BLaER1 (cell line): ENCODE measurements at regions not wholly inside any gene's neighbourhood (a gene's known extent, or its start where the extent isn't known, plus 50 kb on each side); places are given as distances from the start of the nearest gene placed in this dataset.

ENCODE experiments used
- H3K27ac ChIP-seq: shearing (Covaris generic); formaldehyde crosslinking; 2 replicates; pipeline ENCODE4 v1.8.1; 2022
- H3K27me3 ChIP-seq: shearing (Covaris generic); formaldehyde crosslinking; 2 replicates; pipeline ENCODE4 v1.8.1; 2022
- H3K36me3 ChIP-seq: shearing (Covaris generic); formaldehyde crosslinking; 2 replicates; pipeline ENCODE4 v1.8.1; 2022
- H3K4me1 ChIP-seq: shearing (Covaris generic); formaldehyde crosslinking; 2 replicates; pipeline ENCODE4 v1.8.1; 2022
- H3K4me2 ChIP-seq: shearing (Covaris generic); formaldehyde crosslinking; 2 replicates; pipeline ENCODE4 v1.8.1; 2022
- H3K4me3 ChIP-seq: shearing (Covaris generic); formaldehyde crosslinking; 2 replicates; pipeline ENCODE4 v1.8.1; 2022
- H3K9ac ChIP-seq: shearing (Covaris generic); formaldehyde crosslinking; 2 replicates; pipeline ENCODE4 v1.8.1; 2022
- H3K9me3 ChIP-seq: shearing (Covaris generic); formaldehyde crosslinking; 2 replicates; pipeline ENCODE4 v1.8.1; 2022
- H4K20me1 ChIP-seq: shearing (Covaris generic); formaldehyde crosslinking; 2 replicates; pipeline ENCODE4 v1.8.1; 2022
- Cebpa-rat ChIP-seq: shearing (Covaris generic); IDR thresholded peaks from 2 replicates; pipeline ENCODE4 v1.8.1; 2022

DNA sequence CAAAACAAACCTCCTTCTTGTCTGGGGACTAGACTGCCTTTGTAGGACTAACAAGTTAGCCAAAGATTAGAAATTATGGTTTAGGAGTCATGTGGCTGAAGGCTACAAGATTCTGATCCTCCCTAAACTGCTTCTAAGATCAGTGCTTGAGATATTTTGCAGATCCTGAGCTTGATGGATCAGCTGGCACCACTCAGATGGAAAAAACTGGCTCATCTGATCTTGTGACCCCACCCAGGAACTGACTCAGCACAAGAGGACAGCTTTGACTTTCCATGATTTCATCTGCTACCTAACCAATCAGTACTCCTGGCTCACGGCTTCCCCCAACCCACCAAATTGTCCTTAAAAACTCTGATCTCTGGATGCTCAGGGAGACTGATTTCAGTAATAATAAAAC lies 271.5 kb upstream of the TAC1 start:
- H3K4me1 ChIP-seq, result no peaks in the 10 kb centered on the region
- TF ChIP-seq Cebpa-rat, result no peak
- no peaks in the 10 kb centered on the region for H3K36me3 ChIP-seq
- no peak overlapping the region for H3K4me2 ChIP-seq
- H3K4me3 ChIP-seq, result no peak overlapping the region
- H3K9ac ChIP-seq, result no peak overlapping the region
- peaks cover 8% of the 10 kb centered on the region; the same call in 1 of the 2 replicates for H3K9me3 ChIP-seq
- H4K20me1 ChIP-seq, result no peaks in the 10 kb centered on the region
- H3K27ac ChIP-seq, result no peak overlapping the region
- no peaks in the 10 kb centered on the region for H3K27me3 ChIP-seq

DNA sequence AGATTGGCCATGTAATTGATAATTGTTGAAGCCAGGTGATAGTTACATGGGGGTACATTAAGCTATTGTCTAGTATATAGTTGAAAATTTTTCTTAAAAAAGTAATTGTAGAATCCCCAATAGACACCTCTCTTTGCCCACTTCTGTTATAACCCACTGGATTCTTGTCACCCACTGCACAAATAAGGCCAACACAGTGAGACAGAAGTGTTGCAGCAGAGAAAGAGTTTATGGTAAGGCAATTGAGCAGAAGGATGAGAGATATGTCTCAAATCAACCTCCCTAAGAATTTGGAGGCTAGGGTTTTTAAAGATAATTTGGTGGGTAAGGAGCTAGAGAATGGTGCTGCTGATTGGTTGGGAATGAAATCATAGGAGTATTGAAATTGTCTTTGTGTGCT lies 270.3 kb upstream of the TAC1 start:
- no peak for TF ChIP-seq Cebpa-rat
- H3K4me2 ChIP-seq, result no peak overlapping the region

DNA sequence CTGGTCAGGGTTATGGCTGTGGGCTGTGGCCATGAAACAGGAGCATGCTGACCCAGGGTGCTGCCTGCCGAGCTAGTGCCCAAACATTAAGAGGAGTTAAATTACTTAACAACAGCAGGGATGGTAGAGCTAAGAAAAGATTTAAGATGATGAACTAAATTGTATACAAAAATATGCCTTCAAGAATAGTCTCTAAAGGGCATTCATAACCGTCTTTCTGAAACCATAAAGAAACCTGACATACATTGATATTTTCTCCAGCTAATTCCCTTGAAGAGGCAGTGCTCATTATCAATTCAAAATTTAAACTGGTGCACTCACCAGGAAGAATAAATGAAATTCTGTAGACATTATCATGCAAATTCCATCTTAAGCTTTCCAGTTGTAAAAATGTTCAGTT lies 265.8 kb upstream of the TAC1 start:
- Histone ChIP-seq H3K4me2 (no peak overlapping the region), H3K27me3 (no peaks in the 10 kb centered on the region), H3K36me3 (no peaks in the 10 kb centered on the region), H3K27ac (no peak overlapping the region), H3K4me1 (no peaks in the 10 kb centered on the region), H3K9me3 (peaks cover 8% of the 10 kb centered on the region; the same call in 1 of the 2 replicates), H3K4me3 (no peak overlapping the region), H4K20me1 (no peaks in the 10 kb centered on the region), H3K9ac (no peak overlapping the region)
- TF ChIP-seq Cebpa-rat, result no peak

More for the DNA sequence above, 270.3 kb upstream of the TAC1 start:
- no peaks in the 10 kb centered on the region for H3K4me1 ChIP-seq
- no peak overlapping the region for H3K4me3 ChIP-seq
- no peaks in the 10 kb centered on the region for H3K27me3 ChIP-seq
- H3K9ac ChIP-seq, result no peak overlapping the region
- no peaks in the 10 kb centered on the region for H4K20me1 ChIP-seq
- no peak overlapping the region for H3K27ac ChIP-seq
- H3K9me3 ChIP-seq, result peaks cover 8% of the 10 kb centered on the region; the same call in 1 of the 2 replicates
- H3K36me3 ChIP-seq, result no peaks in the 10 kb centered on the region

DNA sequence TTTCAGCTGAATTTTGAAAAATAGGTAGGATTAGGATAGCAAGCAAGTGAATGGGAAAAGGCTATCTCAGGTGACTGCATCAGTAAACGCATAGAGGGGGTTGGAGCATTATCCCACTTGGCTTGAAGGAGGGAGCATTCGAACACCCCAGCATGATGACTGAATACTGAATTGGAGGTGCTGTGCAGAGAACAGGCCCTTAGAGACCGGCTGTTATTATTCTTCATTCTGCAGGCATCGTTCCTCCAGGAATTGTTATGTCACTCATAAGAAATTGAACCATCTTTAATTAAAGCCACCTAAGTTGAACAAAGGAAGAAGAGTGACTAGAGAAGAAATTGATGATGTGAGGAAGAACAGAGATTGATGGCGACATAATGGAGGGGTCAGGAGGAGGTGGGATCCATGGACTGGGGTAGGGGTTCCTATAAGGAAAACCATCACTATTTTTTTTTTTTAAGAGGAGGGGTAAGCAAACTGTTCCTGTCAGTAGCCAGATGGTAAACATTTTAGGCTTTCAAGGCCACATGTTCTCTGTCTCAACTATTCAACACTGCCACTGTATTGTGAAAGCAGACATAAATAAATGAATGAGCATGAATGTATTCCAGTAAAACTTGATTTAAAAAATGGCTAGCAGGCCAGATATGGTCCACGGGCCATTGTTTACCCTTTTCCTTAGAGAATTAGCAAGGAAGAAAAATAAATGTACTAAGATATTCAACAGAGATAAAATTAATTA lies 264.7 kb upstream of the TAC1 start:
- H3K9me3 ChIP-seq, result no peaks in the 10 kb centered on the region
- no peaks in the 10 kb centered on the region for H3K36me3 ChIP-seq
- no peaks in the 10 kb centered on the region for H3K4me1 ChIP-seq
- no peak overlapping the region for H3K27ac ChIP-seq
- H3K4me3 ChIP-seq, result no peak overlapping the region
- H3K9ac ChIP-seq, result no peak overlapping the region
- no peaks in the 10 kb centered on the region for H3K27me3 ChIP-seq
- no peaks in the 10 kb centered on the region for H4K20me1 ChIP-seq
- no peak overlapping the region for H3K4me2 ChIP-seq
- TF ChIP-seq Cebpa-rat, result no peak

DNA sequence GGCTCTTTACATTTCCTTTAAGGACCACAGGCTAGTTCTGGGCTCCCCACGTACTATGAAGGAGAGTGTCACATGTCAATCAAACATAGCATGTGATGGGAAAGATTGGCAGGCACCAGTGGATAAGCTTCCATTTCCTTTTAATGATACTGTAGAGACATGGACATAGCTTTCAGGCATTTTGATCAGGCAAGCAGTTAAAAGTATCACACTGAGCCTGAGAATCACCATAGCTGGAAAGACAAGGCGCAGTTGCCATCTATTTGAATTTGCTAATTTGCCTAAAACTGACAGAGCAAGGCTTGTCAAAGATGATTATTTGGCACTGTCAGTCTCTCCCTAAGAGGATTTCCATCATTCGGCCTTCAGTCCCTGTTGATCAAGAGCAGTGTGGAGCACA lies 263.4 kb upstream of the TAC1 start:
- no peak overlapping the region for H3K4me2 ChIP-seq
- no peak overlapping the region for H3K4me3 ChIP-seq
- H3K9me3 ChIP-seq, result no peaks in the 10 kb centered on the region
- TF ChIP-seq Cebpa-rat, result no peak
- H3K27me3 ChIP-seq, result no peaks in the 10 kb centered on the region
- no peaks in the 10 kb centered on the region for H4K20me1 ChIP-seq
- no peaks in the 10 kb centered on the region for H3K36me3 ChIP-seq
- H3K4me1 ChIP-seq, result no peaks in the 10 kb centered on the region
- no peak overlapping the region for H3K27ac ChIP-seq
- H3K9ac ChIP-seq, result no peak overlapping the region

DNA sequence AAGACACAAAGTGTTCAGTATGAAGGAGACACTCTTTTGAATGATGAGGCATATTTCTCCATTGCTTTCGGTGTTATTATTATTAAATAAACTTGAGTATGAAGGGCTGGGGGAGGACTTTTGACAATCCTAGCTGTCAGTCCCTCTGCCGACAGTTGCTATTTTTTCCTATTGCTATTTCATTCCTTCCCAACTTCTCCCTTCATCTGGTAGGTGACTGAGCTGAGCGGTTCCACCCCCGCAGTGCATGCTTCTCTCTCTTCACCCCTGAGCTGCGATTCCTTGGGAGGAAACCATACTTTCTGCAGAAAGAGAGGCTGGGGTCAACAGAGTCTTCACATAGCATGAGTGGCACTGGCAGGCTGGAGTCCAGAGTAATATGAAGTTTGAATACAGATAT lies 261.2 kb upstream of the TAC1 start:
- H3K27me3 ChIP-seq, result no peaks in the 10 kb centered on the region
- no peak overlapping the region for H3K4me2 ChIP-seq
- H3K4me1 ChIP-seq, result no peaks in the 10 kb centered on the region
- no peak overlapping the region for H3K9ac ChIP-seq
- H3K4me3 ChIP-seq, result no peak overlapping the region
- H3K9me3 ChIP-seq, result no peaks in the 10 kb centered on the region
- no peak for TF ChIP-seq Cebpa-rat
- H3K36me3 ChIP-seq, result no peaks in the 10 kb centered on the region
- H4K20me1 ChIP-seq, result no peaks in the 10 kb centered on the region
- no peak overlapping the region for H3K27ac ChIP-seq

DNA sequence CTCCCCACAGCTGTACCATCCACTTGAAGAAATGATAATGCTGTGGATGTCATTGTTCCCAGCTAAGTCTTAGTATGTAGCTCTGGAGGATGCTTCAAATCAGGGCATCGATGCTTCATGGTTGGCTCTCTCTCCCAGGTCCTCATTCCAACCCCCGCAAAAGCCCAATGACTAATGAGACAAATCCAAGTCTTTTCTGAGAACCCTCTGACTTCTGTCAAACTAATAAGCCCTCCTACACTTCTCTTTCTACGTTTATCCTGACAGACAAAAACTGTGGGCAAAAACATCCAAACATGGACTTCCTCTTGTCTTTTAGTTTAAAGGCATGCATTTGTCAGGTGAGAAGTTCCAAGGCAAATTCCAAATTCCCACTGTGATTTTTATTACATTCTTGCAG lies 260.4 kb upstream of the TAC1 start:
- Histone ChIP-seq H3K9me3 (no peaks in the 10 kb centered on the region), H3K4me2 (no peak overlapping the region), H3K4me1 (no peaks in the 10 kb centered on the region), H3K4me3 (no peak overlapping the region), H3K27me3 (no peaks in the 10 kb centered on the region), H3K36me3 (no peaks in the 10 kb centered on the region), H4K20me1 (no peaks in the 10 kb centered on the region), H3K27ac (no peak overlapping the region), H3K9ac (no peak overlapping the region)
- TF ChIP-seq Cebpa-rat, result no peak

DNA sequence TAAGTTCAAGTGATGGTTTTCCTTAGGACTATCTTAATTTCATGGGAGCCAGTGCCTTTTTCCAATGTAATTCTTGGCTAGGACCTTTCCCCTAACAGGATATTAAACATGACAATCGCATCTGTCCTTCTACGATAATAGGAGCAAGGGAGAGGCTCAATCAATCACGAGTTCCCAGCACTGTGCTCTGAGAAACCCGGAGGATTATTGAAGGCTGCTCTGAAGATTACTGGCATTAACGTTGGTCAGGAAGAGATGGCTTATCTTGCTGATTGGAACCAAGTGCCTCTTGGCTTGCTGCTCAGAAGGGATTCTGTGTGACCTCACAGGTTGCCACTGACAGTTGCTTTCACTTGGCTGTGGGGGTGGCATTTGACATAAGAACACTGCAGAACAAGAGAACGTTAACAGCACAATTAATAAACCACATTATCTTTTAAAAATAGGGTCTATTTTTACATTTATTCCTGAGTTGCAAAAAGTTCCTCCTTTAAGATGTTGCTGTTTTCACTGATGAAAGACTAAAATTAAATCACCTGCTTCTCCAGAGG lies 252.1 kb upstream of the TAC1 start:
- no peaks in the 10 kb centered on the region for H3K4me1 ChIP-seq
- no peak for TF ChIP-seq Cebpa-rat
- no peaks in the 10 kb centered on the region for H3K27me3 ChIP-seq
- H3K4me2 ChIP-seq, result no peak overlapping the region
- H4K20me1 ChIP-seq, result no peaks in the 10 kb centered on the region
- no peaks in the 10 kb centered on the region for H3K36me3 ChIP-seq
- H3K9ac ChIP-seq, result no peak overlapping the region
- no peaks in the 10 kb centered on the region for H3K9me3 ChIP-seq
- no peak overlapping the region for H3K27ac ChIP-seq
- no peak overlapping the region for H3K4me3 ChIP-seq

DNA sequence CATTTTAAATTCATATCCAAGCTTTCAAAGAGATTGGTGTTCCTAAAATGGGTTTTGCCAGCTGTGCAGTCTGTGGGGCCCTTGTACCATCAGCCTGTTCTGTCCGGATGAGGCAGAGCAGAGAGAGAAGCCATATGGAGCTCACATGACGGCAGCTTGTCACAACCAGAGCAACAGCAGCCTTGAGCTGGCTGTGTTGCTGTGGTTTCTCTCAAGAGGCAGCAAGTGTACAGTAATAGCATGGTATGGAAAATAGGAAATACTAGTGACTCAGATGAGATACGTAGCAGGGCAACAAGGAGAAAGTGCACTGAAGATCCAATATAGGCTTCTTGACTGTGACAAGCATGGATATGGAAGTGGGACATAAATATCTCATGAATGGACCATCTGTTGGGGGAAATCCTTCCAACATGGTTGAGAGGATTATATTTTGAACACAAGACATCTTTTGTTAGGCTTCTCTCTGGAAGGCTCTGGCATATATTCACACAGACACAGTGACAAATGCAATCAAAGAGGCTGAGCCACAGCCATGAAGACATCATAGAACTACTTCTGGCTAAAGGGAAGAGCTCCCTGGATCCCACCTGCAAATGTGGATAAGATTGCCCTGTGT lies 251.0 kb upstream of the TAC1 start:
- TF ChIP-seq Cebpa-rat, result no peak

DNA sequence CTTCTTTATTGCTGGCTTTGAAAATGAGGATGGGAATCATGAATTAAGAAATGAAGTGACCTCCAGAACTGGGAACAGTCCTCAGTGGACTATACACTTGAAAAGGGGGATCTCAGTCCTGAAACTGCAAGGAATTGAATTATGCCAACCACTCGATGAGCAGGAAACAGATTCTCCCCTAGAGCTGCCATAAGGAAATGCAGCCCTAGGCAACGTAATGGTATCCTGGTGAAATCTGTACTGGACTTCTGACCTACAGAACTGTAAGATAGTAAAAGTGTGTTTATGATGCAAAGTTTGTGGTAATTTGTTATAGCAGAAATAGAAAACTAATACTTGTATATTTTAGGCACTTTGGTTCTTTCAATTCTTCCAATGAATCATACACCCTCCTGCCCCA lies 236.4 kb upstream of the TAC1 start:
- H3K4me3 ChIP-seq, result no peak overlapping the region

More for the DNA sequence above, 251.0 kb upstream of the TAC1 start:
- no peaks in the 10 kb centered on the region for H3K4me1 ChIP-seq
- no peak overlapping the region for H3K27ac ChIP-seq
- no peaks in the 10 kb centered on the region for H4K20me1 ChIP-seq
- H3K4me2 ChIP-seq, result no peak overlapping the region
- H3K9ac ChIP-seq, result no peak overlapping the region
- H3K36me3 ChIP-seq, result no peaks in the 10 kb centered on the region
- no peaks in the 10 kb centered on the region for H3K9me3 ChIP-seq
- H3K4me3 ChIP-seq, result no peak overlapping the region
- H3K27me3 ChIP-seq, result no peaks in the 10 kb centered on the region

More for the DNA sequence above, 236.4 kb upstream of the TAC1 start:
- no peak for TF ChIP-seq Cebpa-rat
- Histone ChIP-seq H3K9me3 (no peaks in the 10 kb centered on the region), H3K36me3 (no peaks in the 10 kb centered on the region), H3K4me2 (no peak overlapping the region), H4K20me1 (no peaks in the 10 kb centered on the region), H3K4me1 (no peaks in the 10 kb centered on the region), H3K9ac (no peak overlapping the region), H3K27me3 (no peaks in the 10 kb centered on the region), H3K27ac (no peak overlapping the region)
